GF-D8 (cell line): ENCODE measurements at regions not wholly inside any gene's neighbourhood (a gene's known extent, or its start where the extent isn't known, plus 50 kb on each side); places are given as distances from the start of the nearest gene placed in this dataset.

Source experiments
- DNase-seq: peaks from one replicate; lab custom pipeline; 2025; lab: John Stamatoyannopoulos, UW

DNA sequence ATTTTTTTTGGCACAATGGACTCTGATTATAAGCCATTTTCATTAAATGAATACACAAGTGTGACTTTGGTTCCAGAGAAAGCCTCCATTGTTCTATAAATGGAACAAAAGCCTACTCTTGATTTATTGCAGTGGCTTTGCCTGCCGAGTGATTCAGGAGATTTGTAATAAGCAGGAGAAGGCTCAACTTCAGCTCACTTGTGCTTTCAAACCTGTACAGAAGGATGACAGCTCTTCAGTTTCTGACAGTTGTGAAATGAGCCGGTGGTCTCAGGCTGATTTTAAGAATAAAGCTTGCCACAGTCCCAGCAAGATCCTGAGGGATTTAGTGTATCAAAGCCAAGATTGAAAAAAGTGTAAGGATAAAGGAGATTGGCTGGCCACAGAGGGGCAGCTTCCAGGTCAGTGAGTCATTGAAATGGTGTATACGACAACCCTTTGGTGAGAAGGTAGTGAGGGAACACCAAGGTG is 438.8 kb upstream of the TGFBR2 start:
- DNase-seq, result no peak

GRCh38 chr3:30169487-30169886 is 436.9 kb upstream of the TGFBR2 start:
- DNase-seq, result no peak

DNA sequence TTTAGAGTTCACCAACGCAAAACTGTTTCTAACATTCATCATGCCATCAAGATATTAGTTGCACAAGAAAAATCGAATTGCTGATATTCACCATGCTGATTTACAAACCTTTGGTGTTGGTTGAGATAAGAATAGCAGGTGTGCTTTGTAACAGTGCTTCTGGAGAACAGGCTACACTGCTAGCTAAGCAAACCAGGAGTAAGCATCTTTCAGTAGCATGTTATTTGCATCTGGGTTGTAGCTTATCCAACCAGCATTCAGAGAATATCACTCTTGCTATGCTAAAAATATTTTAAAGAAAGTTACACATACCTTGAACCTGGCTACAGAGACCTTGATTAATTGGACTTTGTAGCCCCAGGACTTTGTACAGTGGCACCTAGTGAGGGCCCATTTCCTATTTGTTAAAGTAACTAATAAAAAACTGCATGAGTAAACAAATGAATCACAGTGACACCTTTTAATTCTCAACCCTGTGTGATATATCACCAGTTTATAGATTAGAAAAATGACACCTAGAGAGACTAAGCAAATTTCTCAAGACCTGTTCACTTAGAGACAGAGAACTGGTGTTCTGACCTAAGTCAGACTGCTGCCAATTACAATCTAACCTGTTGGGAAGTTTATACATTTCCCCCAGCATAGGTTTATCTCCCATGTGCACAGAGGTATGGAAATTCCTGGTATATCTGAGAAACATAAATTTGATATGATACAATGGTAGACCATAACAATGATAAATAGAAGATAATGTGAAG is 435.5 kb upstream of the TGFBR2 start:
- DNase-seq, result no peak

DNA sequence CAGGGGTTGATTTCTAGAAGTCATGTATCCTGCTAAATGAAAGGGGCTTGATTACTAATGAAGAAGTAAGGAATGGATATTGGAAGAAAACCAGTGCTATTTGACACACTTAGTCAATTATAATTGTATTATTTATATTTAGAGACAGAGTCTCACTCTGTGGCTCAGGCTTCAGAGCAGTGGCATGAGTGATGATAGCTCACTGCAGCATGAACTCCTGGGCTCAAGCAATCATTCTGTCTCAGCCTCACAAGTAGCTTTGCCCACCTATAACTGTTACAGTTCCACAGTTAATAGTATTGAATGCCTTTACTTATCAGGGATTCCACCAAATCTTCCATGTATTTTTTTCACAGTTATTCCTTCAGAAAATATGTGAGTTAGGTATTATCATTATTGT is 432.0 kb upstream of the TGFBR2 start:
- no peak for DNase-seq

DNA sequence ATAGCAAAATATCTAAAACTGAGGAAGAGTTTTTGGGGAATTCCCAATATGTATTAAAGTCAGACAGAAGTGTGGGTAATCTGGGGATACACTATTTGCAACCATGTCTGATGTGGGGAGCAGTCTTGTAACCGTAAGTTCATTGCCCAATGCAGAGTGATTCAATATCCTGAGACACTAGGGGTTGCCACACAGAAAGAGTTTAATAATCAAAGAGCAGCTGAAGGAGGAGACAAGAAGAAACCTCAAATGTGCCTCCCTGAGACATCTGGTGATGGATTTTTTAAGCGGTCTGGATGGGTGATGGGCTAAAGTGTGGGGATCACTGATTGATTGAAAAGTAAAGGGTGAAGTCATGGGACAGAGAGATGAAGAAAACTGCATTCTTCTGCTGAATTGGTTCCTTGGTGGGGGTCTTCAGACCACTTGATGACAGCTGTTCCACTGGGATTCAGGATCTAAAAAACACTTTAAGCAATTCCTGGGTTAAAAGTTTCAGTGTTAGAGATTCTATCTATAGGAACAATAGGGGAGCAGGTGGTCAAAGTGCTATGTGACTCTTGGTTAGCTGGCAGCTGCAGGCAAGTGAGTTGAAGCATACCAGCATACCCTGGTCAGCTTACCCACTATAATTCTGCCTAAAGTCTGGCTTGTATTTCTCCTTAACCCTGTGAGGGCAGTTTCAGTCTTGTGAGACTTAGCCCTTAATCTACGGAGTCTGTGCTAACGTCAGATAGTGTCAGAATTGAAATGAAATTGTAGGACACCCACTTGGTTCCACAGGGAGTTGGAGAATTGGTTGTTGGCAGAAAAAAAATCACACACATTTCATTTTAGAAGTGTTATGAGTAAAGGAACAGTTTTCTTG is 425.9 kb upstream of the TGFBR2 start:
- DNase-seq, result no peak

DNA sequence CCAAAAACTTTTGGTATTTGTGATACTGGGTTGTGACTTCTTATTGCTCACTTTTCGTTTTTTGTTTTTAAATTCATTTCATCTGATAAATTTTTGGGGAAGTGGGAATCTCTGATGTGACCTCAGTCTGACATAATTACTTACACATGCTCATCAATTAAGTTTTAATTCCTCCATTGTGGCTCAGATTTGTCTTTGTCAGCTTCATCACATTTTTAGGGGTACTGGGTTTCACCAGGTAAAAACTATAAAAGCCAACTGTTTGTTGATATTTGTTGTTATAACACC is 425.3 kb upstream of the TGFBR2 start:
- DNase-seq, result no peak

DNA sequence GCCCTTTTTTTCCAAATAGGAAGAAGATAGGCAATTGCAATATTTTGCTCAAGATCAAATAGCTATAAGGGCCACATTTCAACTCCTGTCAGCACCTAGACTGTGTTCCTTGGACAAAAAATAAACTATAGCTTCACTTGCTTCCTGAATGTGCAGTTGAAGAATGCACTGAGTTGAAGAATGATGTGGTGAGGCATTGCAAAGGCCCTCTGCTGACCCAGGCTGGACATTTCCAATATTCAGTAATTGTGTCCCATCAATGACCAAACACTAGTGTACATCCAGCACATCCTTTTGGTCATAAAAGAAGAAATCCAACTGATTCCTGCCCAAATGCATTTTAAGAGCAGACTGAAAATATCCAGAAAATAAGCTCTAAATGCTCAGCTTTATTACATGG is 424.8 kb upstream of the TGFBR2 start:
- no peak for DNase-seq

GRCh38 chr3:30183421-30183820 is 423.0 kb upstream of the TGFBR2 start:
- no peak for DNase-seq

DNA sequence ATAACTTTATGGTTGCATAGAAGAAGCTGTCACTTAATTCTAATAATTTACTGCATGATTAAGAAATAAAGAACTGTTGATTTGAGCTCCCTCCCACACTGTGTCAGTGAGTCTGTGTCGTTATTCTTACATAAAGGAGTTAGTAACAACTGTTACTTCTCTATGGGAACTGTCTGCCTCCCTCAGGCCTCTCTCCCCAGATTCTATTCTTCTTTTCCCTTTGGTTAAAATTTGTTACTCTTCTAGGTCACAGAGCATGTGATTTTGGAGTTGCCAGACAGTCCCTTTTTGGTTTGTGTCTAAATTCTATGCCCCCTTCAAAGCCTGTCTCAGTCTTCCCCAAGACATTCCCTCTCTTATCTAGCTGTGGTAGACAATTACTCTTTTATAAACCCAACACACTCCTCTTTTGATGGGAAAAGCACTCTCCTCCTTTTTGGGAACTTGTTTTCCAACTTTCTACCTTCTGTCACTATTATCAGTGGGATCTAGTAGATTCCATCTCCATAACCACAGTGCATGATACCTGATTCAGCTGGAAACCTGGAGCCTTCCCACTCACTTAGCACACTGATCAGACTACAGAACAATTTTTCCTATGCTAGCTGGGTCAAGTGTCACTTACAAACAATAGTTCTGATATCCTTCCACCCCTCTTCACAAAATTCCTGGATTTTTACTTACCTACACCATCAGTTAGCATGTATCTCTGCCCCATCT is 422.1 kb upstream of the TGFBR2 start:
- no peak for DNase-seq

DNA sequence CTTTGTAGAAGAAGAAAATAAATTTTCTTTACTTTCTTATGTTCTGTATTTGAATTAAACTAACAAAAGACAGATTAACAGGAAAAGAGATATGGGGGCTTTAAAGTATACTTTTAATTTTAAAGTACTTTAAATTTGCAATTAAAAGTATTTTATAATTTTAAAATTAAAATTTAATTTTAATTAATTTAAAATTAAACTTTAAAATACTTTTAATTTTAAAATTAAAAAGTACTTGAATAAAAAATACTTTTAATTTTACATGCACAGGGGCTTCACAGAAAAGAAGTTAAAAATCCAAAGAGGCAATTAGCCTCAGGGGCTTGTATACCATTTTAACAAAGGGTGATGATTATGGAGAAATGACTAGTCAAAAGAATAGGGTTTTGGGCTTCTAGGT is 420.5 kb upstream of the TGFBR2 start:
- DNase-seq, result no peak

DNA sequence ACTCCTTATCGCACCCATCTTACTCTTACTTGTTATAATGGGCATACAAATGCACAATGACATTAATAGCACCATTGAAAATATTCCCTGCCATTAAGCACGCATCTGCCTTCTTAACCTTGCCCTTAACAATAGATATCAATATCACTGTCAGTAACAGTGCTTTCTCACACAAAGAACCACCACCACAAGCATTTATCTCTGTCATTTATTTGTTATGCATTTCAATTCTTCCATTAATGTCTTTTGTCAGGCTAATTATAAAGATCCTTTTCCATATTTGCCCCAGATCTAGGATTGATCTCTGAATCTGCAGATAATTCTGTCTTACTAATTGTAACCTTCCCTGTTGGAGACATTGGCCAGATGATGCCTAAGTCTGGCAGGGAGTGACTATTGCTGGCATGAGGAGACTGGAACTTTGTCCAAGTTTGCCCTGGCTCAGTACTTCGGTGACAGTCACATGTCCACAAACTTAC is 419.6 kb upstream of the TGFBR2 start:
- no peak for DNase-seq

DNA sequence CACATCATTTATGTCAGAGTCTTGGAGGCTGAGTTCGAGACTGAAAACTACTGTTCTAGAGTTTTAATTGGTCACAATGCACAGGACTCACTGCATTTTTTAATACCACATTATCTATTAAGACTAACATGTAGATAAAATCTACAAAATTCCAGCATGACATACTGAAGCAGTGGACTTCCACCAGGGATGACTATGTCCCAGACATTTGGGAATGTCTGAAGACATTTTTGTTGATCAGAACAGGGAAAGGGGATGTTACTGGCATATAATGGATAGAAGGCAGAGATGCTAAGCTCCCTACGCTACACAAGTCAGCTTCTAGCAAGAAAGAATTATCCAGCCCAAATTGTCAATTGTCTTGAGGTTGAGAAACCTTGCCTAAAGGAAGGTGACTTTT is 419.0 kb upstream of the TGFBR2 start:
- DNase-seq, result no peak

DNA sequence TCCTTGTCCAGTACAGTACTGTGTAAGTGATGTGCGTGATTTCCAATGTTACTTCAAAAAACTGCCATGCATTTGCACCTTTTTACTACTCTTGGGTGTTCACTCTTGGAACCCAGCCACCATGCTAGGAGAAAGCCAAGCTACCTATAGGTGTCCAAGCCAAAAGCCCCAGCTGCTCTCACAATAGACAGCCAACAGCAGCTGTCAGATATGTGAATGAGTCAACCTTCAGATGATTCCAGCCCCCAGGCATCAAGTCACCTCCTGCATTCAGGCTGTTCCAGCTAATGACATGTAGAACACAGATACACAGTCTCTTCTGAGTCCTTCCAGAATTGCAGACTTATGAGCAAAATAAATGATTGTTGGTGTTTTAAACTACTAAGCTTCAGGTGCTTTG is 417.7 kb upstream of the TGFBR2 start:
- no peak for DNase-seq

DNA sequence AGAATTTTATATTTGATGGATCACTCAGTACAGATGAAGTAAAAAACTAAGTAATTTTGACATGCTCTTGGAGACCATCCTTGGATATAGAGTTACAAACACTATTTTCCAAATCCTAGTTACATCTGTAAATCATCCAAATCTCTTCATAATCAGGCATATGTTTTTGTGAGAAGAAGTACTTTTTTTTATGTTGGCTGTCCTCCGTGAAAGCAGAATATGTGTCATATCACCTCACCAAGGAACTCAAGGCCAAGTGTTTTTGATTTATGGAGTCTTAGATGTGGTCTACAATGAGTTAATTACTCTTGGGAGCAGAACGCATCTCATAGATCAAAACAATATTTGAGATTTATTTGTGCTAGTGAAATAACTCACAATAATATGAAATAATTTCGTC is 416.5 kb upstream of the TGFBR2 start:
- no peak for DNase-seq

GRCh38 chr3:30193625-30194044 is 412.8 kb upstream of the TGFBR2 start:
- peak; percentile 38 for DNase-seq

- no peak for DNase-seq
These were observed 411.0 kb upstream of the TGFBR2 start for GRCh38 chr3:30195352-30195751.

DNA sequence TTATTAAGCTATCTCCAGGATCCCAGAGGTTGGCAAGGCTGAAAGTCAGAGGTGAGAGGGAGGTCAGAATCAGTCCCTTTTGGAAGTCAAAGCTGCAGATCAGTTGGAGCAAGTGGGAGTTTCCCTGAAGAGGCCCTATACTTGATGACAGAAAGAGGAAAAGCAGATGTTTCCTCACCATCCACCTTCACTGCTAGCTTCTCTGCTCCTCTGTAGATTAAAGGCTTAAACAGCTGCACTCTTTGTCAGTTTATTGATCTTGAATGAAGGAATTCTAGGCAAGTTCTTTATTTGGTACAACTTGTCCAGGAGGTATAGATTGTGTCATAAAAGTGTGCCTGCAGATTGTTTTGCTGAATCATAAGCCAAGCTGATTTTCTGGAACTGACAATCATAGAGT is 408.2 kb upstream of the TGFBR2 start:
- no peak for DNase-seq

DNA sequence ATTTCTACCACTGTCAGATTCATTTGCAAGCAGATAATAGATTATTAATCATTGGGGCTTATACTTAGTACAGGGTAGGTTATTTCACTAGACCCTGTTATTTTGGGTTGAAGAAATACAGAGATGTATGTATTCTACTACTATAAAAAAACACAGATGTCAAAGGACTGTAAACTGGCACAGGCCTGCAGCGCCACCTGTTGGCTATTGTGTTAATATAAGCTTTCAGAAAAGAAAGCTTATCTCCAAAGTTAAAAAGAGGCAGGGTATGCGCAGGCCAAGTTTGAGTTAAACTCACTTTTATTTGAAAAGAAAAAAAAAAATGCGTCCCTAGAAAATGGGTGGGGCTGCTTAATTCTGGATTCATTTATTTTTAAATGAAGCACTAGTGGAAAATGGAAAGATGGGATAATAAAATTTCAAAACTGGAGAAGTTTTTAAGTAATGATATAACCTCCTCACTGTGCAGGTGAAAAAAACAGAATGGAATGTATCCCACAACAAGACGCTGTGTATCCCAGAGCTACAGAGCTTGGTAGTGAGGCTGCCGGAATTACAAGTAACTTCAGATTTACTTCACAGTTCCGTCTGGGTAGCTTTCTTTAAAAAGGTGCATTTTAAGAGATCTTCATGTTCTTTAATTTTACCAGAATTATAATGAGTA is 407.2 kb upstream of the TGFBR2 start:
- DNase-seq, result peak; percentile 7

GRCh38 chr3:30199855-30200254 is 406.5 kb upstream of the TGFBR2 start:
- DNase-seq, result no peak

DNA sequence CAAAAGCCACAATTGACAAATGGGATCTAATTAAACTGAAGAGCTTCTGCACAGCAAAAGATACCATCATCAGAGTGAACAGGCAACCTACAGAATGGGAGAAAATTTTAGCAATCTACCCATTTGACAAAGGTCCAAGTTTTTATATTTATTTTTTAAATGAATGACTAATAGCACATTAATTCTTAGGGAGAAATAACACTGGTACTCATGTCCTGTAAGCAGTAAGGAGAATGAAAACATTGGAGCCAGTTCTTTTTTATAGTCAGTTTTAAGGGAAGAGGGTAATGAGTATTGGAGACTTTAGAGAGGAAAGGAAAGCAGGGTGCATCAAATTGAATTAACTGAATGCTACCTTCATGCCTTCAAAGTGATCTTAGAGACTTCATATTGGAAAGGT is 404.7 kb upstream of the TGFBR2 start:
- DNase-seq, result no peak

GRCh38 chr3:30203301-30203700 is 403.1 kb upstream of the TGFBR2 start:
- no peak for DNase-seq

DNA sequence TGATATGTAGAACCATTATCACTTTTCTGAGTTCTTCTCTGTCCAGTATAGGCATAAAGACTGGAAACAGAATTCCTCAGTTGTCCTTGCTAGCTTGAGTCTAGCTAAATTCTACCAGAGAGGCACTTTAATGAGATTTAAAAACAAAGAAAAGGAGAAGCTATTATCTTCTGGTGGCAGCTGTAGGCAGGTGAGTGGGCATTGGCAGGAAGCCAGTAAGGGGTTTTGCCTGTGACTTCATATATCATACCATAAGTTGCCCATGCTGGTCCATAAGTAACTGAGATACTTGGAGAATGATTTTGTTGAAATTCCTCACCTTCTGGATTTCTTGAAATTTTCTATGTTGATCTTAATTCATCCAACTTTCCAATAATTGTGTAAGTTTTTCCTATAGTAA is 402.3 kb upstream of the TGFBR2 start:
- no peak for DNase-seq
